AG09319 (cell line): ENCODE measurements at regions not wholly inside any gene's neighbourhood (a gene's known extent, or its start where the extent isn't known, plus 50 kb on each side); places are given as distances from the start of the nearest gene placed in this dataset.

ENCODE experiments used
- DNase-seq: peaks from one replicate; pipeline ENCODE4 v3.0.0-alpha.2; 2010; ENCODE audit warnings: low read depth; ENCODE audit errors: extremely low read depth
- TF ChIP-seq, protein P1 (sequence below): IDR thresholded peaks from 2 replicates; pipeline ENCODE4 v1.5.1; 2011; ENCODE audit warnings: low read depth, mild to moderate bottlenecking, inconsistent platforms, low read length, moderate library complexity

- no peak for DNase-seq
Measured at GRCh38 chr3:157810924-157811718, 295.1 kb downstream of the SHOX2 start.

GRCh38 chr3:157807280-157807679, 298.9 kb downstream of the SHOX2 start:
- no peak for DNase-seq
- TF ChIP-seq, protein P1, sequence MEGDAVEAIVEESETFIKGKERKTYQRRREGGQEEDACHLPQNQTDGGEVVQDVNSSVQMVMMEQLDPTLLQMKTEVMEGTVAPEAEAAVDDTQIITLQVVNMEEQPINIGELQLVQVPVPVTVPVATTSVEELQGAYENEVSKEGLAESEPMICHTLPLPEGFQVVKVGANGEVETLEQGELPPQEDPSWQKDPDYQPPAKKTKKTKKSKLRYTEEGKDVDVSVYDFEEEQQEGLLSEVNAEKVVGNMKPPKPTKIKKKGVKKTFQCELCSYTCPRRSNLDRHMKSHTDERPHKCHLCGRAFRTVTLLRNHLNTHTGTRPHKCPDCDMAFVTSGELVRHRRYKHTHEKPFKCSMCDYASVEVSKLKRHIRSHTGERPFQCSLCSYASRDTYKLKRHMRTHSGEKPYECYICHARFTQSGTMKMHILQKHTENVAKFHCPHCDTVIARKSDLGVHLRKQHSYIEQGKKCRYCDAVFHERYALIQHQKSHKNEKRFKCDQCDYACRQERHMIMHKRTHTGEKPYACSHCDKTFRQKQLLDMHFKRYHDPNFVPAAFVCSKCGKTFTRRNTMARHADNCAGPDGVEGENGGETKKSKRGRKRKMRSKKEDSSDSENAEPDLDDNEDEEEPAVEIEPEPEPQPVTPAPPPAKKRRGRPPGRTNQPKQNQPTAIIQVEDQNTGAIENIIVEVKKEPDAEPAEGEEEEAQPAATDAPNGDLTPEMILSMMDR = no peak

More at GRCh38 chr3:157810924-157811718, 295.1 kb downstream of the SHOX2 start:
- TF ChIP-seq, protein P1 = no peak

DNA sequence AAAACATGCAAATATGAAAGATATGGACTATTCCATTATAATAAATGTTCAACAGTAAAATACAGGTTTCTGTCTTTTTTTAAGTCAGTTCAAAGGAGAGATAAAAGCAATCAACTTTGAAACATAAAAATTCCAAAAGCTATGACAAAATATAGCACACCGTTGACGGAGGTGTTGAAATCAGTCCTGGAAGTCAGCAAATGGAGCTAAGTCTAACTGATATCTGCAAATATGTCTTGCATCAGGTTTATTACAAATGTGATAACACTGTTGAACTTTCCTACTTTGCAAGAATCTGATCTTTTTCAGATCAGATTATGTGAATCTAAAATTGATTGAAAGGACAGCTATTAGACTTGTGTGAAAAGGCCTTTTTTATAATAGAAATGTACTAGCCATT, 300.7 kb downstream of the SHOX2 start:
- DNase-seq = no peak
- TF ChIP-seq, protein P1 = no peak

GRCh38 chr3:157794771-157795170, 291.6 kb upstream of the VEPH1 start:
- DNase-seq = no peak
- TF ChIP-seq, protein P1 = no peak

DNA sequence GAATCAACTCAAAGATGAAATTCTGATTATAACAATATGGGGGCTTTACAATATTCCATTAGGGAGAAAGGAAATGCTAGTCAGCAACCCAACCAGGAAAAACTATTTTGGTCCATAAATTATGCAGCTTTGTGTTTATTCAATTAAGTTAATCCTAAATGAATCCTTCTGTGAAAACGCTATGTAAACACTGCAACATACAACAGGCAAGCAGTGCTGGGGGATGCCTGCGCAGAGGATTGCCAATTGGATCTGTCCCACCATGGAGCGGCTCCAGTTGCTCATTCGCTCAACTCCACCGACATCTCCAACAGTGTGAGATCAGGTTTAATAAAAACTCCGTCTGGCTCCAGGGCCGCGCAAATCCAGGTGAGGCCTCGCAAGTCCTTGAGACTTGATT, 290.5 kb upstream of the VEPH1 start:
- TF ChIP-seq, protein P1 = no peak
- DNase-seq = peak; percentile 52

- DNase-seq = no peak
- TF ChIP-seq, protein P1 = no peak
Measured at GRCh38 chr3:157789162-157789561, 285.9 kb upstream of the VEPH1 start.

DNA sequence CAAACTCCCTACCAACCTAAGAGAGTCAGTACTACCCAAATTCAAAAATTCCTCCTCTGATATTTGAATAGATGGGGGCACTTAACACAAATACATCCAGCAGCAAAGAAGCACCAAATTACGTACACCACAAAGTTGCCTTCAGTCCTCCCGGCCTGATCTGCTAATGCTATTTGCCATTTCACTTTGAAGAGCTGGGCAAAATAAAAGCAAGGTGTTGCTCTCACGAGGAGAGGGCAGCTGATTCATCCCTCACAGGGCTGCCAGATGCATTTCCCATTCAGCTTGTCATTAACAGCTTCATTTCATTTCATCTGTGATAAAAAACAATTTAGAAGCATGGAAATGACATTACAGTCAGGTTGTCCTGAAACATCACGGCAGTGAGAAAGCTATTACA, 283.4 kb upstream of the VEPH1 start:
- DNase-seq = no peak
- TF ChIP-seq, protein P1 = no peak
